Prostate gland (tissue), 2 donors: ENCODE measurements at regions not wholly inside any gene's neighbourhood (a gene's known extent, or its start where the extent isn't known, plus 50 kb on each side); places are given as distances from the start of the nearest gene placed in this dataset.

Experiments
- DNase-seq: peaks from one replicate; pipeline ENCODE4 v3.0.0-alpha.2; 2019; ENCODE audit warnings: low spot score
- H3K27ac ChIP-seq, 2 donors: fragments of 200-600 bp; sonication (generic); 2 replicates each; pipeline ENCODE4 v1.5.1; 2017 to 2019
- H3K27me3 ChIP-seq: fragments of 200-600 bp; sonication (generic); replicated peaks from 2 replicates; pipeline ENCODE4 v1.5.1; 2019; ENCODE audit not compliant: insufficient read depth
- H3K36me3 ChIP-seq, 2 donors: fragments of 200-600 bp; sonication (generic); 1 replicate in 1 of 2; 2 replicates in 1 of 2; pipeline versions ENCODE4 v1.5.1 to v1.8.1; 2017 to 2019
- H3K4me1 ChIP-seq: fragments of 200-600 bp; sonication (generic); replicated peaks from 2 replicates; pipeline ENCODE4 v1.5.1; 2019
- H3K4me3 ChIP-seq, 2 donors: fragments of 200-600 bp; sonication (generic); 2 replicates each; pipeline ENCODE4 v1.5.1; 2017 to 2019
- H3K9me3 ChIP-seq: fragments of 200-600 bp; sonication (generic); 2 replicates; pipeline ENCODE4 v1.5.1; 2017
- POLR2A ChIP-seq: fragments of 450-650 bp; IDR thresholded peaks from one replicate; pipeline ENCODE4 v1.6.1; 2016; ENCODE audit warnings: antibody characterized with exemption, mild to moderate bottlenecking
- POLR2AphosphoS5 ChIP-seq: sonication (generic); formaldehyde crosslinking; IDR thresholded peaks from one replicate; pipeline ENCODE4 v1.6.1; 2017; ENCODE audit warnings: antibody characterized with exemption
- WGBS: methylation state at CpG from one replicate; pipeline ENCODE4 v1.1.5; 2018; 5-methylcytosine and 5-hydroxymethylcytosine counted together
- intact Hi-C: fragments of 100-400 bp; cut with DNase I; formaldehyde crosslinking; loops from one replicate; pipeline ENCODE4 v1.14.2; 2022
- TF ChIP-seq, protein P1 (sequence below), 4 experiments: fragments of 200-600 bp in 2 of 4; fragments of 450-650 bp in 2 of 4; sonication (generic) in 2 of 4; IDR thresholded peaks; 1 replicate in 3 of 4; 2 replicates in 1 of 4; pipeline ENCODE4 v1.5.1; 2016 to 2019; ENCODE audit warnings: antibody characterized with exemption in 4 of 4, mild to moderate bottlenecking in 2 of 4, moderate library complexity in 2 of 4

DNA sequence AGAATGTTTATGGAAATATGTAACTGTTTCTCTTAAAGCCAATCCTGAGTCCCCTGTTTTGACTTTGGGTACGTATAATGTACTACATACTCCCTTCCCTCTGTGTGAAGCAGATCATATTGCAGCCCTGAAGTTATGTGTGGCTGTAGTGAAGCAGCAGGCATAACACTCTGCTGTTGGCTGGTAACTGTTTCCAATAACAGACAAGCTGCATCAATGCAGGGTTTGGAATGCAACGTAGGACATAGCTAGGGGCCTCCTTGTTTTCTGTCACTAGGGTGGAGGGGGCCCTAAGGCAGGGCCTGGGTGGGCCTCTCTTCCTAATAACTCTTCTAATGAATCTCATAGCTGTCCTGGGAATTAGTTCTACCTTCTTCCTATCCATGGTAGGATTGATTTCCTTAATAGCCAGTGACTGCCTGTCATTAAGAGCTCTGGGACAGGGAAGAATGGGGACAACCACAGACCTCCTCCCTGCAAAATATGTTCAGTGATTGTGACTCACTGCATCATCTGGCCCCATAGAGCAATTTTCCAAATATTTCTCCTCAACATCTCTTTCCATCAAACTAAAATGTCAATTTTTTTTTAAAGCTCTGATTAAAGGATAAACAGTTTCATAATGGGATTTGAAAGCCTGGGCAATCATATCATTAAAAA lies 129.6 kb upstream of the HMHB1 start:
- Histone ChIP-seq H3K36me3 (no peaks in the 10 kb centered on the region), H3K9me3 (no peaks in the 10 kb centered on the region), H3K4me1 (no peaks in the 10 kb centered on the region), H3K4me3 (no peak overlapping the region), H3K27ac (no peak overlapping the region), H3K27me3 (no peaks in the 10 kb centered on the region)
- intact Hi-C loops: no loop called here
- TF ChIP-seq POLR2A: no peak
- TF ChIP-seq, protein P1, sequence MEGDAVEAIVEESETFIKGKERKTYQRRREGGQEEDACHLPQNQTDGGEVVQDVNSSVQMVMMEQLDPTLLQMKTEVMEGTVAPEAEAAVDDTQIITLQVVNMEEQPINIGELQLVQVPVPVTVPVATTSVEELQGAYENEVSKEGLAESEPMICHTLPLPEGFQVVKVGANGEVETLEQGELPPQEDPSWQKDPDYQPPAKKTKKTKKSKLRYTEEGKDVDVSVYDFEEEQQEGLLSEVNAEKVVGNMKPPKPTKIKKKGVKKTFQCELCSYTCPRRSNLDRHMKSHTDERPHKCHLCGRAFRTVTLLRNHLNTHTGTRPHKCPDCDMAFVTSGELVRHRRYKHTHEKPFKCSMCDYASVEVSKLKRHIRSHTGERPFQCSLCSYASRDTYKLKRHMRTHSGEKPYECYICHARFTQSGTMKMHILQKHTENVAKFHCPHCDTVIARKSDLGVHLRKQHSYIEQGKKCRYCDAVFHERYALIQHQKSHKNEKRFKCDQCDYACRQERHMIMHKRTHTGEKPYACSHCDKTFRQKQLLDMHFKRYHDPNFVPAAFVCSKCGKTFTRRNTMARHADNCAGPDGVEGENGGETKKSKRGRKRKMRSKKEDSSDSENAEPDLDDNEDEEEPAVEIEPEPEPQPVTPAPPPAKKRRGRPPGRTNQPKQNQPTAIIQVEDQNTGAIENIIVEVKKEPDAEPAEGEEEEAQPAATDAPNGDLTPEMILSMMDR (IDR thresholded peaks at IDR 0.05): no peak
- WGBS: 61% methylated on average over 2 of the region's 2 CpGs
- no peak for DNase-seq

DNA sequence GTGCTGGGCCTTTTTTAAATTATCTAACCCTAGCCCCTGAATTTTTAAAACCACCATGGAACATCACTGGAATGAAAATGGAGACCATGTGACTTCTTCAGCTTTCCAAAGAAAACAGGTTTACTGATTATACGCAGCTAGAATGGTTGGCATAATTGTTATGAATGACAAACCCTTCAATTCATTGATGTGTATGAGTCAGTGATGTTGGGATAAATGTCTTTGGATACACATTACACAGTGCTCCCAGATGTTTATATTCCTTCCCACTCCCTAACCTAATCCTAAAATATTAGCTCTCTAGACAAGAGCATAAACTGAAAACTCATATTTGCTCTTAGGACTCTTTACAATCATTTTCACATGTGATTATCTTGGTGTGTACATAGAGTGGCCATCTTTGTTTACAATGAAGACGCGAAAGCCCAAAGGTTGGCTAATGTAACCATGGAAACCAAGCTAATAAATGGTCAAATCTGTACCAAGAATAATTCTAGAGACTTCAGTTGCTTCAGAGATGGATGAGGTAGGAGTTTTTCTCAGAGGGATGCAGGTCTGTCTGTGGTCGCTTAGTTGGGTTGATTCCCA lies 131.2 kb upstream of the HMHB1 start:
- TF ChIP-seq POLR2AphosphoS5: no peak
- WGBS: 72% methylated on average over 4 of the region's 4 CpGs
- Histone ChIP-seq H3K9me3 (no peaks in the 10 kb centered on the region), H3K4me1 (no peaks in the 10 kb centered on the region), H3K4me3 (no peak overlapping the region), H3K36me3 (no peaks in the 10 kb centered on the region), H3K27ac (no peak overlapping the region), H3K27me3 (no peaks in the 10 kb centered on the region)
- intact Hi-C loops: no loop called here
- no peak for DNase-seq

- no peaks in the 10 kb centered on the region for H3K36me3 ChIP-seq
- H3K4me1 ChIP-seq: no peaks in the 10 kb centered on the region
- H3K9me3 ChIP-seq: no peaks in the 10 kb centered on the region
- H3K4me3 ChIP-seq: no peak overlapping the region
- H3K27ac ChIP-seq: no peak overlapping the region
- DNase-seq: no peak
- TF ChIP-seq POLR2AphosphoS5 (no peak), POLR2A (no peak)
- TF ChIP-seq, protein P1 (IDR thresholded peaks at IDR 0.05): no peak
- H3K27me3 ChIP-seq: no peaks in the 10 kb centered on the region
- 52% methylated on average over 1 of the region's 1 CpG for WGBS
- intact Hi-C loops: no loop called here
Observed at GRCh38 chr5:143679777-143680176, 132.2 kb upstream of the HMHB1 start.

GRCh38 chr5:143678148-143678905 lies 133.6 kb upstream of the HMHB1 start:
- 87% methylated on average over 1 of the region's 1 CpG for WGBS
- H3K9me3 ChIP-seq: no peaks in the 10 kb centered on the region
- TF ChIP-seq POLR2AphosphoS5: no peak
- TF ChIP-seq, protein P1 (IDR thresholded peaks at IDR 0.05): no peak
- no peak for TF ChIP-seq POLR2A
- H3K27ac ChIP-seq: no peak overlapping the region
- no peak for DNase-seq
- intact Hi-C loops: no loop called here
- H3K27me3 ChIP-seq: no peaks in the 10 kb centered on the region
- no peaks in the 10 kb centered on the region for H3K4me1 ChIP-seq
- H3K4me3 ChIP-seq: no peak overlapping the region
- H3K36me3 ChIP-seq: no peaks in the 10 kb centered on the region

DNA sequence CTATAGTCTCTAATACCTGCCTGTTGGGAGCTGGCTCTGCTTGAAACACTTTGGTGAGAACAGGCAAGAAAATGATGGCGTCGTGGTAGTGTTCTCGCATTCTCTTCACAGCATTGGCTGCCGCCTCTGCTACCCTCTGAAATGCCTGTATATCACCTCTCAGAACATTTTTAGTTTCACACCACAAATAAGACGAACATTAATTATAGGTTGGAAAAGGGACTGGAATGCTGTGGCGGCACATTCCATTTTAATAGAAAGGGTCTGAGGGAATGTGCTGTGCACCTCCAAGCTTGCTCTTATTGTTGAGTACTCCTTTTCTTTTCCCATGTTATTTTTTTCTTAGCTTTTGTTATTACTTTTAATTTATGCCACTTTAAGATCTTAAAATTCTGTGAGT lies 134.6 kb upstream of the HMHB1 start:
- Histone ChIP-seq H3K4me3 (no peak overlapping the region), H3K27ac (no peak overlapping the region), H3K36me3 (no peaks in the 10 kb centered on the region), H3K27me3 (no peaks in the 10 kb centered on the region), H3K9me3 (no peaks in the 10 kb centered on the region), H3K4me1 (no peaks in the 10 kb centered on the region)
- TF ChIP-seq, protein P1 (IDR thresholded peaks at IDR 0.05): no peak
- no peak for TF ChIP-seq POLR2AphosphoS5
- no peak for TF ChIP-seq POLR2A
- WGBS: 88% methylated on average over 6 of the region's 6 CpGs
- DNase-seq: no peak
- intact Hi-C loops: no loop called here
